ENCODE measurements at regions not wholly inside any gene's neighbourhood (a gene's known extent, or its start where the extent isn't known, plus 50 kb on each side); places are given as distances from the start of the nearest gene placed in this dataset.
A peak's percentile ranks its signal among the peaks of the same experiment; 100 is the strongest.

DNA sequence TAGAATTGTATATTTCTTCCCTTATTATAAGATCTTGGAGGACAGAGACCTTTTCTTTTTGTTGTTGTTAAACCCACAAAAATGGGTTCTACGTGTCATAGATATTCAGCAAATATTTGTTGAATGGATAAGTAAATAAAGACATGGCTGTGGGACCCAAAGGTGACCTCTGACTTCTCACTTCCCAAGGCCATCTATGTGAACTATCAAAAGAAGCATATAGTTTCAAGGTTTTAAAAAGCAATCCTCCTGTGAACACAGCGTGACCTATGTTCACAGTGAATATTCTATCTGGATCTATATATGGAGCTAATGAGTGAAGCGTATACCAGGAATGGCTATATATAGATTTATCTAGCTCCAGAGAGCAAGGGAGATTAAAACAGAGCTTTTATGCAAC lies 312.8 kb upstream of the C11orf87 start:
- DNase-seq, result no peak

DNA sequence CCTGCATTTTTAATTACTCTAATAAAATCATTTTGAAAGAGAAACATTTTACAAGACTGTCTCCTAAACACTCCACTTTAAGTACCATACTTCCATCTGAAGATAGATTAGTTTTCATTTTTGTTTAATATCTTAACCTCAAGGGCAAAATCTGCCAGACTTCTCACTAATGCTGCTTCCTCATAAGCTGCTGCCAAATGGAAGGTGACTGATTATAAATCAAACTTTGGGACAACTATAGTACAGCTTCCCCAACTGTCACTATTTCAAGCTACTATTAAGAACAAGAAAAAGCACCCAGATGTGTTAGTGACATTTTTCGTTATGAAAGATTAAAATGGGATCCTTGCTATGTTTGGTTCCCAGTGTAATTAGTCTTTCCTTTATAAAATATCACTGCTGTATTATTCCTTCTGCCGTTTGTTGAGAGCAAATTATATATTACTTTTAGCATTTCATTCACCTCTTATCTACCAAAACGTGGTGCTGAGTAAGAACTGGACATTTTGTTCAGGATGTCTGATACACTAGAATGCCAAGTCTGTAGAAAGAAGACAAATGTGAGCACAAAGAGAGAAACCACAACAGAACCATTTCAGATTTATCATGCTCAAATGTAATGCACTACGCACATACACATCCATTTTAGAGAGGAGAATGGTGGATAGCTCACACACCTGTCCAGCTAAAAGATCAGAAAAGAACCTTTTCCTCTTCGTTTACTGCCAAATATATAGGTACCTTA lies 312.2 kb upstream of the C11orf87 start:
- DNase-seq, result no peak

DNA sequence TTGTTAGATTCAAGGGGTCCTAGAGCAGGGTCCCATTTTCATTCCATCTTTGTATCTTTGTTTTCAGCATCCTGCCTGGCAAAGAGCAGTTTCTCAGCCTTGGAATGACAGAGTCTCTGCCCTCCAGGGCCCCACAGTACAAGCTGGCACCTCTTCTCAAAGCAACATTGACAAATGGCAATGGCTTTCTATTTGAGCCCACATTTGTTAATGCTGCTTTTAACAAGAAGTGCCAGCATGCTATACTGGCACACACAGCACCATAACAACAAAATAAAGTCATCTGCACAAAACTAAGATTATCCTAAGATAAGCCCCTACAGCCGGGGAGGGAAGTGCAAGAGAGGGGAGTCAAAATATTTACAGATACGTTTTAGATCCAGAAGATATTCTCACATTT lies 309.7 kb upstream of the C11orf87 start:
- DNase-seq, result no peak

DNA sequence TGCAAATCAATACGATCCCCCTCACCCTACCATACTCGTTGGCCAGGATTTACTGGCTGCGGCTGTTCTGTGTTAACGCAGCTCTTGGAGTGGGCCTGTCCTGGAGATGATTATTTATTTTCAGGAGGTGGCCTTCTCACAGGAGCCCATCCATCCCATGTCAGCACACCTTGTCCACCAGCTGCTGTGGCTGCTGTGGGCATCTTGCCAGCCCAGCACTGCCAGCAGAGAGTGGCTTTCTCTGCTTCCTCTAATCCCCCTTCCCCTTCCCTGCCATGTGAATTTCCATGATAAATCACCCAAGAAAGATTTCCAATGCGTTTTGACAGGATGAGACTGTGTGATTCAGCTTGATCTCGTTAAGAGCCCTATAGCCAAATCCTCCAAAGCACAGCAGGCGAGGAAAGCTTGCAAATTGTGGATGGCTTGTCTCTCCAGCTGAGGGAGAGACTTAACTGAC lies 309.1 kb upstream of the C11orf87 start:
- DNase-seq, result peak; percentile 86

DNA sequence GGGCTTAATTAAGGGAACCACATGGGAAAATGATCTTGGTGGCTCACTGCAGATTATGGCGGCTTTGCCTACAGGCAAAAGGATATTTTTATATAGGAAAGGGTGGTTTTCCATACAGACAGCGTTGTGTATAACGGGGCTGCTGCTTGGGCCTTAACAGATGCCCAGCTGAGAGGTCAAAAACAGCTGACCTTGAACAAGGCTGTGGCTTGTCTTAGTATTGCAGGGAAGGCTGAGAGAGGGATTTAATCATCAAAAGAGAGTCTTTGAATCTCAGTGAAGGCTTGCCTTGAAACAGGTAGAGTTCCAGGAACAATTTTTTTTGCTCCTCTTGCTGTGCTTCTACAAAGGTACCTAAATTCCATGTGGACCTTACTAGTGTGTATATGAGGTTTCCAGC lies 301.6 kb upstream of the C11orf87 start:
- DNase-seq, result no peak

DNA sequence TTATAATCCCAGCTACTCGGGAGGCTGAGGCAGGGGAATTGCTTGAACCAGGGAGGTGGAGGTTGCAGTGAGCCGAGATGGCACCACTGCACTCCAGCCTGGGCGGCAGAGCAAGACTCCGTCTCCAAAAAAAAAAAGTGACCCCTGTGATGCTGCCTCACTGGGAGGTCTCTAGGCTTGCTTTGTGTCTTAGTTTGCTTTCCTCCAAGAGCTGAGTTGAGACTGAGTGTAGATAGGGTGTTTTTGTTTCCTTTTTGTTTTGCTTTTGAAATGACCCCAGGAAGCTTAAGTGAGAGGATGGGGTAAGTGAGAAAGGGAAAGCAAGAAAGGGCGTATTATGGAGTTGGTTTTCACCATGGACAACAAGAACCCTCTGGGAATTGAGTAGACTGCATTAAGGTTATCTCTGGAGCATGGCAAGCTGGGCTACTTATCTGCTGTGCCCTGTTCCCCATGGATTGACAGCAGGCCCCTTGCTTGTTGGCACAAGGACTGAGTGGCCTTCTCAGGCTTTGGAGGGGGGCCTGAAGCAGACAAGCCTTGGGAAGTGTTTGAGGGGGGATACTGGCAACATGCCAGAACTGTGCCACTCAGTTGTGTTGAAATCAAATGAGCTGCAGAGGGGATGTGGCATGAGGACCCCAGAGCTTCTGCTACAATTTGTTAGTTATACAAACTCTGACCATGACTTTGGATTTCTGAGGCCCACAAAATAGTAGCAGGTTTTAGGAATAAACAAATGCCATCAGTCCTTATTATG lies 300.6 kb upstream of the C11orf87 start:
- DNase-seq, result no peak

DNA sequence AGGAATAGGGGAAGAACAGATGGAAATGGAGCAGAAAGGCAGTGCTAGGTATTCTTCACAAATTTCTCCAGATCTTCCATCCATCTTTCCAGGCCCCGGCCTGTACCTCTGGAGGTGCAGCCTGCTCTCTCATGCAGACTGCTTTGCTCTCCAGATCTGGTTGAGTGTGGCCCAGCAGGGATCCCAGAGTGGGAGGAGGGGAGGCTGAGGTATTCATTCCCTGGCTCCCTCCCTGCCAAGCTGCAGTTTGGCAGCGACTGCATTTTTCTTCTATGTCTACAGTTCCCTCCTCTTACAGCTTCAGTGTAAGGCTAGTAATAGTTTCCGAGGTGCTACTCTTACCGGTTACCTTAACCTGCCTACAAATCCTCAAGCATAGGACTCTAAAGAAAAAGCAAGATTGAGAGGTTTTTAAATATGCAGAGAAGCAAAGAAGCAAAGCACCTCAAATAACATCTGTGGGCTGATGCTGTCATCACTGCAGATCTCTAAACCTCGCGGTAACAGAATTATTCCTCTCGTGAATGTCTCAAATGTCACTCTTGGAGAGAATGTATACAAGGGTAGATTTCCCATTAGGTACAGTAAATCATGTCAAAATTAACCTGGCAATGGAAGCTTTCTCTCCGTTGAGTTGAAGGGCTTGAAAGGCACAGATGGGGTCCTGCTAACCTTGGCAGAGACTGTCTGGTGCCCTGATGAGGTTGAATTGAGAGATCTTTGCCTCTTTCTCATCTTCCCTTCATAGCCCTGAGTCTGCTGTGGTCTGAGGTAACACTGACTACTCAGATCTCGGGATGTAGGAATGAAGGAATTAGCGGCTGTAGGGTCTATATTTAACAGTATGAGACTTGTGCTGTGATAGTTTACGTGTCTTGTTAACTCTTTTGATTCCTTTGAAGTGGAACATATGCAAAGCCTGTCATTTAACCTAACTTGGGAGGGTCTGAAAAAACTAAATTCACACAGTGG lies 297.9 kb upstream of the C11orf87 start:
- DNase-seq, result no peak

DNA sequence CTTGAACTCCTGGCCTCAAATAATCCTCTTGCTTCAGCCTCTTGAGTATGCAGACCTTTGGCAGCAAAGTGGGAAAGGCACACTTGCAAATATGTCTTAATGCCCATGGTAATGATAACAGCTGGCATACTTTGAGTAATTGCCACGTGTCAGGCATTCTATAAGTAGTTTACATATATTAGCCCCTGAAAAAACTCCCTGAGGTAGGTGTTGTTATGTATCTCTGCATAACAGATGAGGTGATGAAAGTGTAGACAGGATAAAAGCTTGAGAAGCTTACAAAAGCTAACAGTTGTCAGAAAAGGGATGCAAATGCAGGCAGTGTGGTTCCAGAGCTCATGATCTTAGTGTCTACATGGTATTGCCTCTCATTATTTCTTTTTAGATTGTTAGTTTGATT lies 291.1 kb upstream of the C11orf87 start:
- DNase-seq, result peak; percentile 38

DNA sequence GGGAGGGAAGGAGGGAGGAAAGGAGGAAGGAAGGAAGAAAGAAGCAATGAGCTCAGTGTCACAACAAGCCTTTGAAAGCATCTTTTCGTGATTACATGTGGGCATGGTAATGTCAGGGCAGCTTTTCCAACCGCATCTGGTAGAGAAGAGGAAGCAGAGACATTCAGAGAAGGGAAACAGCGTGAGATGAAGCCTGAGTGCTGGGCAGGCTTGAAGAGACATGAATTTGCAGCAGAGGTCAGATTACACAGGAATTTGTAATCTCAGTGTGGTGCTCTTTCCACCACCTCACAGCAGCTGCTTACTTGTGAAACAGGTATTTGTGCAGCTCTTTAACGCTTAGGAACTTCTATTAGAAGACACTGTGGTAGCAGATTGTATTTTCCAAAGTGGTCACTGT lies 289.5 kb upstream of the C11orf87 start:
- DNase-seq, result no peak

DNA sequence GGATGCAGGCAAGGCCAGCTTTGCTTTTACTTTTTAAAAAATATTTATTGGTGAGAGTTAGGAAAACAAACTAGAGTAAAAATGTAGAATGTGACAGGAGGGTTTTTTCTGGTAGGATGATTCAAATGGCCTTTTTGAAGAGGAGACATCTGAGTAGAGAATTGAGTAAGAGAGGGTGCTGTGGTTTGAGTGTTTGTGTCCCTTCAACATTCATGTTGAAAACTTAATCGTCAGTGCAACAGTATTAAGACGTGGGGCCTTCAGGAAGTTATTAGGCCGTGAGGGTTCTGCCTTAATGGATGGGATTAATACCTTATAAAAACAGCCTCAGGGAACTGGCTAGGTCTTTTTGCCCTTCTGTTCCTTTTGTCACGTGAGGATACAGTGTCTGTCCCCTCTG lies 288.8 kb upstream of the C11orf87 start:
- no peak for DNase-seq

DNA sequence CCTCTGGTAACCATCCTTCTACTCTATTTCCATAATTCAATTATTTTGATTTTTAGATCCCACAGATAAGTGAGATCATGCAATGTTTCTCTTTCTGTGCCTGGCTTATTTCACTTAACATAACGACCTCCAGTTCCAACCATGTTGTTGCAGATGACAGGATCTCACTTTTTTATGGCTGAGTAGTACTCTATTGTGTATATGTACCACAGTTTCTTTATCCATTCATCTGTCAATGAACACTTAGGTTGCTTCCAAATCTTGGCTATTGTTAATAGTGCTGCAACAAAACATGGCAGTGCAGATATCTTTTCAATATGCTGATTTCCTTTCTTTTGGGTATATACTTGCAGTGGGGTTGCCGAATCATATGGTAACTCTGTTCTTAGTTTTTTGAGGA lies 286.4 kb upstream of the C11orf87 start:
- no peak for DNase-seq

DNA sequence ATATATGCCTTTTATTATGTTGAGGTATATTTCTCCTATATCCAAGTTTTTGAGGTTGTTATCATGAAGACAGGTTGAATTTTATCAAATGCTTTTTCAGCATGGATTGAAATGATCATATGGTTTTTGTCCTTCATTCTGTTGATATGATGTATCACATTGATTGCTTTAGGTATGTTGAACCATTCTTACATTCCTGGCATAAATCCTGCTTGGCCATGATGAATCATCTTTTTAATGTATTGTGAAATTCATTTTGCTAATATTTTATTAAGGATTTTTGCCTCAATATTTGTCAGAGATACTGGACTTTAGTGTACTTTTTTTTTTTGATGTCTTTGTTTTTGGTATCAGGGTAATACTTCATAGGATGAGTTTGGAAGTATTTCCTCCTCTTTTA lies 283.8 kb upstream of the C11orf87 start:
- DNase-seq, result no peak

DNA sequence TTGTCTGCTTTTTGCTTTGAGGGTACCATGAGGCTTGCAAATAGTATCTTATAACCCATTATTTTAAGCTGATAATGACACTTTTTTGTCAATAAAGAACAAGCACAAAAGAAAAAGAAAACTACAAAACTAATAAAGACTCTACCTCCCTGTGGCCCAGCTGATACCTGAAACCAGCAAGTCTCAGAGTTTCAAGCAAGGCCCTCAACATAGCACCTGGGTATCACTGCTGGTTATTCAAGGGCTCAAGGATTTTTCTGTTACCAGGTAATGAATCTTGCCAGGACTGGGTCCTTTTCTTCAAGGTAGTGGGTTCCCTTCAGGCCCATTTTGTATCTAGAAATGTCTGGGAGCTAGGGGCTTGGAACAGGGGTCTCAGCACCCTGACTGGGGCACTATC lies 281.6 kb upstream of the C11orf87 start:
- no peak for DNase-seq

DNA sequence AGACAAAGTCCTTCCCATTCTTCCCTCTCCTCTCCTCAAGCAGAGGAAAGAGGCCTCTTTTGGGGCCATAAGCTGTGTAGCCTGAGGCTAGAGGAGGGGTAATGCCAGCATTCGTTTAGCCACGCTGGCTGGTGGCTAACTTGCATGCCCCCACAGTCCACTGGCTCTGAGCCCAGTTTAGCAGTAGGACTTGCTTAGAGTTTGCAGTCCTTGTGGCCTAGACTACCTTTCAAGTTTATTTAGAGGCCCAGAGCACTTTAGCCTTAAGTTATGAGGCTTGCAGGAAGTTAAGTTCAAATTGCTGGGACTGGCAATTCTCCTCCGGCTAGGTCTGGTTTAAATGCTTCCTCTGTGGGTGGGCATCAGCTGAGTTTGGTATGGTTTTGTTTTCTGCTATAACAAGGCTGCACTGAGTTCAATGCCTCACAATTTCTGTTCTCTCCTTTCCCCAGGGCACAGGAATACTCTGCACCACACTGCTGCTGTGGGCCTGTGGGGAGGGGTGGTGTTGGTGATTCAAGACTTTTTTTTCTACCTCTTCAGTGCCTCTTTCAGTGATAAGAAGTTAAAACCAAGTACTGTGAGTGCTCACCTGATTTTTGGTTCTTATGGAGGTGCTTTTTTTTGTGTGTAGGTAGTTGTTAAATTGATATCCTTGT lies 281.0 kb upstream of the C11orf87 start:
- DNase-seq, result no peak

DNA sequence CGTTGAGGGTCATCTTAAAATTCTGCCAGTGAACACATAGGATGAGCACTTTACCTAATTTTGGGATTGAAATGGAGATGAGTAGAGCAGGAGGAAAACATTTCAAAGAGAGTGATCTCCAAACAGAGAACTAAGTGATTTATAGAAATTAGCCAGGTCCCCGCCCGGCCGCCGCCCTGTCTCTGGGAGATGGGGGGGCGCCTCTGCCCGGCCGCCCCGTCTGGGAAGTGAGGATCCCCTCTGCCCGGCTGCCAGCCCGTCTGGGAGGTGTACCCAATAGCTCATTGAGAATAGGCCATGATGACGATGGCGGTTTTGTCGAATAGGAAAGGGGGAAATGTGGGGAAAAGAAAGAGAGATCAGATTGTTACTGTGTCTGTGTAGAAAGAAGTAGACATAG lies 276.7 kb upstream of the C11orf87 start:
- DNase-seq, result no peak

DNA sequence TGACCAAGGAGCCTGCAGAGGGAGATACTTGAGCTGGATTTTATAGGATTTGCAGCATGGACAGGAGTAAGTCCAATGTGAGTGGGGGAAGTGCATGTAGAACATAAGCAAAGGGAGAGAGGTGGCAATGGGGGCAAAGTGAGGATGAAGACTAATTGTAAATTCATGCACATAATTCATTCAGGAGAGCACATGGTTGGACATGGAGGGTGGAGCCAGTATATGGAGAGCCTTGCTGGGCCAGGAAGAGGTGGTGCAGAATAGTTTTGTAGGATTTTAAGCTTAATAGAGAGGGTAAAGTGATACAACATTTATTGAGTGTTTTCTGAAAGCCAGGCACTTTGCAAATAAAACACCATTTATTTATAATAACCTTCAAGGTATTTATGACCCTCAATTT lies 274.3 kb upstream of the C11orf87 start:
- DNase-seq, result no peak

DNA sequence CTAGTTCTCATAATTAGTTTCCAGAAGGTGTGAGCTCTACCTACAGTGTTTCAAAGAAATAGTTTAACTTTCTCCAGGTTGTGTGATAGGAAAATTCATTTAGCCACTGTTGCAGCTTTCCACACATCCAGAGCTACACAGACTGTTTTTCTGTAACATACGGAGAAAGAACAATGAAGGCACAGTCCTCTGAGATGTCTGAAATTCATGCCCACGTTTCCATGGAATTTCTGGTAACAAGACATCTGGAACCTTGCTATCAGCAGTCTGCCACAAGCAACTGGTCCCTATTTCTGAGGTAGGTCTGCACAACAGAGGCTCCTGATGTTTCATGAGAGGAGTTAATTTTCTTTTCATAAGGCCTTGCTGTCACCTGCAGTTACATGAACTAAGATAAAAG lies 273.3 kb upstream of the C11orf87 start:
- no peak for DNase-seq

DNA sequence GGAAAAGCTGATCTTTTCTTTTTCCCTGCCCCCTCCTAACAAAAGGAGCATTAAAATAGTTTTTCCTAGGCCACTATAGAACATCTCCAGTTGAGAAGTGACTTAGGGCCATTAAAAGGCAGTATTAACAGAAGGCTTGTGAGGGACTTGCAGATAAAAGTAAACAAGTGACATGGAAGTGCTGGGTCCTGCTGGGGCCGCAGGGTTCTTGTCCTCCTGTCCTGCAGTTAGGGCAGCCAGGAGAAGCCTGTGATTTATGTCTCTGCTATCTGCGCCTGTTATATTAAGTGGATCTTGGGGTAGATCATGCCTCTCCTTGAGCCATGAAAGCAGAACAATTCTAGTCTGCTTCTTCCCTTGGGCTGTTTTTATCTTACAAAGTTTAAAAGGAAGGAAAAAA lies 271.4 kb upstream of the C11orf87 start:
- no peak for DNase-seq

DNA sequence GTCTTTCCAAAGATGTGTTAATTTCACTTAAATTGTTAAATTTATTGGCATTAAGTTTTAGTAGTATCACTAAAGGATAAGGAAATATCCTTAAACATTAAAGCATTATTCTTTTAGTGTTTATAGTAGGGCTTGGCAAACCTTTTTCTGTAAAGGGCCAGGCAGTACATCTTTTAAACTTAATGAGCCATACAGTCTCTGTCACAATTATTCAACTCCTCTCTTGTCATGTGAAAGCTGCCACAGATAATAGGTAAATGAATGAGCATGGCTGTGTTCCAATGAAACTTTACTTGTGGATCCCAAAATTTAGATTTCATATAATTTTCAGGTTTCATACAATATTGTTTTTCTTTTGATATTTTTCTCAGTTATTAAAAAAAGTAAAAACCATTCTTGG lies 268.2 kb upstream of the C11orf87 start:
- no peak for DNase-seq

DNA sequence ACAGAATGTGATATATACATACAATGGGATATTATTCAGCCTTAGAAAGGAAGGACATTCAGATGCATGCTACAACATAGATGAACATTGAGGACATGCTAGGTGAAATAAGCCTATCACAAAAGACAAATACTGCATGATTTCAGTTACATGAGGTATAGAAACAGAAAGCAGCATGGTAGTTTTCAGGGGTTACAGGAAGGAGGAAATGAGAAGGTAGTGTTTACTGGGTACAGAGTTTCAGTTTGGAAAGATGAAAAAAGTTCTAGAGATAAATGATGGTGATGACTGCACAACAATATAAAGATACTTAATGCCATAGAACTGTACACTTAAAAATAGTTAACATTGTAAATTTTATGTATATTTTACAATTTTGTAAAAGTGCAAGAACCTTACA lies 266.7 kb upstream of the C11orf87 start:
- DNase-seq, result no peak

DNA sequence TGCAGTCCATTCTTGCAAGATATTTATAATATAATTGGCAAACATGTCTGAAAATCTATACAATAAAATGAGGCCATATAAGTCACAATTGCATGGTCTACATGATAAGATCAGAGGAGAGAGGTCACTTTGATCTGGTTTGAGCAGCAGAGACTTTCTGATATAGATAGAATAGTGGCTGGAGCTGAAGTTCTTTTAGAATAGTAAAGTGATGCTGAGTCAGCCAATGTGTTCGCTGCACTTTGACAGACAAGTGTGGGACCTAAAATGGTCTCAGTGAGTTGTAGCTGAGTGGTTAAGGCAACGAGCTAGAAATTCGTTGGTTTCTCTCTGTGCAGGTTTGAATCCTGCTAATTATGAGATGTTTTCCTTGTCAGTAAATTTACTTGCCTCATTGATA lies 257.0 kb upstream of the C11orf87 start:
- DNase-seq, result no peak

DNA sequence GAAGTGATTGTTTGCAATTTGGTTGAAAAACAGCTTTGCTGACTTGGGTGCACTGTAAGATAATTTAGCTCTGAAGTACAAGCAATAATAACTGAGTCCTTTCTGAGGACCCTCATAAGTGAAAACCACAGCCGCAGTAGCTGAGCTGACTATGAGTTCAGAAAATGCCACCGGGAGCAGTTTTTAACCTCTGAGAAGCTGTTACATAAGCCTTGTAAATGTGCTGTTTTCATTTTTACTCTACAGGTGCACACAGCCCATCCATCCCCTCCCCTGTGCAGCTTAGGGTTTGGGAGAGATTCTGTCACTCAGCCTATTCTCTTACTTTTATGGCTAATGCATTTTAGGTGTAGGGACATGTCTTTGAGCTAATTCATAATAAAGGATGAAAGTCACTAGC lies 255.5 kb upstream of the C11orf87 start:
- no peak for DNase-seq

DNA sequence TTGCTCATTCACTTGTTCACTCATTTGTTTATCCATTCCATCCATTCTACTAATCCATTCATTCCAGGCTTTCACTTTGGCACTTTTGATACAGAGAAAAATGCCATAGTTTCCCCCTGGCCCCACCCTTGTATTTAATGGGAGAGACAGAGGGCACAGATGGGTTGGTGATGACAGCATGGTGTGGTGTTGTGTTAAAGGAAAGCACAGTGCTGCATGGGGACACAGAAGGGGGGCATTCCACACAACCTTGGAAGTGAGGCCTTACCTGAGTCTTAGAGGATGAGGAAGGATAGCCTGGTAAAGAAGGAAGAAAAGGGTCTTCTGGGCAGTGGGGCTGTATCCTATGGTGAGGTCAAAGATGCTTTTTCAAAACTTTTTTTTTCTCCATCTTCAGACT lies 248.5 kb upstream of the C11orf87 start:
- DNase-seq, result no peak

Measured in NCI-H524 treated with DMSO at 0.1 percent for 48 hours (cell line).